IPS-15b (cell line): ENCODE measurements at regions not wholly inside any gene's neighbourhood (a gene's known extent, or its start where the extent isn't known, plus 50 kb on each side); places are given as distances from the start of the nearest gene placed in this dataset.

Experiments
- H3K27me3 ChIP-seq: one replicate; pipeline ENCODE4 v1.6.1; 2013; ENCODE audit warnings: low read length; ENCODE audit not compliant: control insufficient read depth, insufficient read depth
- H3K36me3 ChIP-seq: one replicate; pipeline ENCODE4 v1.6.1; 2013; ENCODE audit warnings: low read length; ENCODE audit not compliant: control insufficient read depth, insufficient read depth
- H3K4me1 ChIP-seq: one replicate; pipeline ENCODE4 v1.6.1; 2013; ENCODE audit warnings: mild to moderate bottlenecking, low read length; ENCODE audit not compliant: control insufficient read depth, insufficient read depth
- H3K4me3 ChIP-seq: one replicate; pipeline ENCODE4 v1.5.1; 2013; ENCODE audit warnings: low read depth, low read length
- H3K9ac ChIP-seq: one replicate; pipeline ENCODE4 v1.6.1; 2013; ENCODE audit warnings: low read depth, mild to moderate bottlenecking, low read length
- H3K9me3 ChIP-seq: one replicate; pipeline ENCODE4 v1.6.1; 2013; ENCODE audit warnings: mild to moderate bottlenecking, low read length; ENCODE audit not compliant: control insufficient read depth, insufficient read depth

DNA sequence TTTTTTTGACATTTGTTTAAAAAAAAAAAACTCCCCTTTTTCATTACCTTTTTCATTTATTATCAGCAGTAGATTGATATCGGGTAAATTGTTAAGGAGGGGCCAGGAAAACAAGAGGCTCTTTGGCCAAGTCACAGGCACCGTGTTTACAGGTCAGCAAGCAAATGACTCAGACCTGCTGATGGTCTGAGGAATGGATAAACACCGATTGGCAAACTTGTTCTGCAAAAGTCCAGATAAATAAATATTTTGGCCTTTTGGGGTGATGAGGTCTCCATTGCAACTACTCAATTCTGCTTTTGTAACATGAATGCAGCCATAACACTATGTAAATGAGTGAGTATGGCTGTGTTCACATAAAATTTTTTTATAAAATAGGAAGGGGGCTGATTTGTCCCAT, 94.0 kb downstream of the RPS29 start:
- no peak overlapping the region for H3K9ac ChIP-seq
- no peaks in the 10 kb centered on the region for H3K4me1 ChIP-seq
- no peak overlapping the region for H3K4me3 ChIP-seq
- H3K27me3 ChIP-seq = no peaks in the 10 kb centered on the region
- no peaks in the 10 kb centered on the region for H3K9me3 ChIP-seq
- H3K36me3 ChIP-seq = no peaks in the 10 kb centered on the region

DNA sequence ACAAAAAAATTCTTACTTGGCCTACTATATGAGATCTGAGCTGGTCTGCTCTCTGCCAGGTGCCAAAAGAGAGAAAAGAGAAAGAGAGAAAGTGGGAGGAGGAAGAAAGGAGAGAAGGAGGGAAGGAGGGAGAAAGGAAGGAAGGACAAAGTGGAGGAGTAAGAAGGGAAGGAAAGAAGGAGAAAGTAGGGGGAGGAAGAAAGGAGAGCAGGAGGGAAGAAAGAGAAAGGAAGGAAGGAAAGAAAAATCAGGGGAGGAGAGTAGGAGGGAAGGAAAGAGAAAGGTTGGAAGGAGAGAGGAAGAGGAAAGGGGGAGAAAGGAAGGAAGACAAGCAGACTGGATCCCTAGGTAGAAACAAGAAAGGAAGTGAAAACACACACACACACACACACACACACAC, 96.8 kb downstream of the RPS29 start:
- Histone ChIP-seq H3K36me3 (no peaks in the 10 kb centered on the region), H3K4me3 (no peak overlapping the region), H3K4me1 (no peaks in the 10 kb centered on the region), H3K9me3 (no peaks in the 10 kb centered on the region), H3K9ac (no peak overlapping the region), H3K27me3 (no peaks in the 10 kb centered on the region)

DNA sequence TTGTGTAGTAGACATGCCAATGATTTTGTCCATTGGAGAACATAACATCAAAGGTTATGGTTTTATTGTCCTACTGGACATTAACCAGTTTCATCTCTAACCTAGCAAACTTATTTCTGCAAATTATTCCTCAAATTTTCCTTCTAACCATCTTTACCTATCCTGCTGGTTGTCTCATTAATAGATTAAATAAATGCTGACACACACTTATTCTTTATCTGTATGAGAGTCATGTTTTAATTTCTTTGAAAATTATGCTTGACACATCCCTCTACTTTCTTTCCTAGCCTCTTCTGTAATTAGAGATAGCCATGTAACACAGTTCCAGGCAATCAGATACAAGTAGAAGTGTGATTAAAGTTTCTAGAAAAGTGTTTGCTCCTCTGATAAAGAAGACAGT, 98.9 kb downstream of the RPS29 start:
- H3K36me3 ChIP-seq = no peaks in the 10 kb centered on the region
- H3K4me1 ChIP-seq = no peaks in the 10 kb centered on the region
- H3K4me3 ChIP-seq = no peak overlapping the region
- no peaks in the 10 kb centered on the region for H3K27me3 ChIP-seq
- no peaks in the 10 kb centered on the region for H3K9me3 ChIP-seq
- H3K9ac ChIP-seq = no peak overlapping the region

DNA sequence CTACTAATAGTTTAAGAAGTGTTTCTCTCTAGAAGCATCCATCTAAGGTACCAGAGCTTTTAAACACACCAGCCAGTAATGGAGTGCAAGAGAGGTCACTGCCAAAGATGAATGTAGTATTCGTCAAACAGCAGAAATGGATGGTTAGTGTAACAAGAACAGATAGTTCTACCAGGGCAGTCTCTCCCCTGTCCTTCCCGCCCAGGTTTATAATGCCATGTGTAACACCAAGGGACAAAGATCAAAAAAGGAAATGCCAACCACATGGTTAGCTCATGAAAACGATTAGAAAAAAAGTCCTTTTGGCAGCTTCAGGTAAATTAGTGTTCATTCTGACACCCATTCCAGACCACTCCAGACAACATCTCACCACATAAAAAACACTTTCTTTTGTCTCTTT, 100.9 kb downstream of the RPS29 start:
- Histone ChIP-seq H3K36me3 (no peaks in the 10 kb centered on the region), H3K4me3 (no peak overlapping the region), H3K9ac (no peak overlapping the region), H3K4me1 (no peaks in the 10 kb centered on the region), H3K27me3 (no peaks in the 10 kb centered on the region), H3K9me3 (no peaks in the 10 kb centered on the region)

DNA sequence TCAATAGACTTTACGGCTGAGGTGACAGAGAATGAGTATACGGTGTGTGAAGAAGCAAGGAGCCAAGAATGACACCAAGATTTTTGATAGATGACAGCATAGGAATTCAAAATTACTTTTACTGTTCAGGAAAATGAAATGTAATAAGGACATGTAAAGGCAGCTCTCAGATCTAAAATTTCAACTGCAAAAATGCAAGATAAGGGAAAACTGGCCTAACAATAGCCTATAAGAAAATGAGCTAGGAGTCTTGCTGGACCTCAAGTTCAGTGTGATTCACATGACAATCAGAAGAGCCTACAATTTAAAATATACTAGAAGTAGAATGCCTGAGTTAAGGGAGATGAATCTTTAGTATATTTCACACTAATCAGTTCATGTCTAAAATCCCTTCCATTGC, 102.0 kb downstream of the RPS29 start:
- no peaks in the 10 kb centered on the region for H3K9me3 ChIP-seq
- H3K36me3 ChIP-seq = no peaks in the 10 kb centered on the region
- H3K9ac ChIP-seq = no peak overlapping the region
- no peaks in the 10 kb centered on the region for H3K27me3 ChIP-seq
- no peak overlapping the region for H3K4me3 ChIP-seq
- H3K4me1 ChIP-seq = no peaks in the 10 kb centered on the region

DNA sequence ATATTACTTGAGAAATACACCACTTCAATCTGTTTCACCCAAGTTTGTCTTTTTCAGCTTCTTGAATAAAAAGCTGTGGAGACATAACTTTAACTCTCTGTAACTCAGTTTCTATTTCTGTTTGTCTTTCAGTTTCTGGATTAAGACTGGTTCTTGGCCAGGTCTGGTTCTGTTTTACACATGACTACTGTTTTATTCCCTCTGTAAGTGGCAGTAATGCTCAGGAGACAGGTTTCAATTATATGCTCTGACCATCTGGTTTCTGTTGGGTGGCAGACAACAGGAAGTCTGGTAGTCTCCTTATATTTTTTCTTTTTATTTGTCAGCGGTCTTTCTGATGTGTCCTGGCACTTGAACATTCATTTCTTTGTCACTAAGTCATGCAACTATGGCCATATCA, 102.9 kb downstream of the RPS29 start:
- no peak overlapping the region for H3K4me3 ChIP-seq
- H3K27me3 ChIP-seq = no peaks in the 10 kb centered on the region
- H3K4me1 ChIP-seq = no peaks in the 10 kb centered on the region
- H3K36me3 ChIP-seq = no peaks in the 10 kb centered on the region
- H3K9ac ChIP-seq = no peak overlapping the region
- no peaks in the 10 kb centered on the region for H3K9me3 ChIP-seq

DNA sequence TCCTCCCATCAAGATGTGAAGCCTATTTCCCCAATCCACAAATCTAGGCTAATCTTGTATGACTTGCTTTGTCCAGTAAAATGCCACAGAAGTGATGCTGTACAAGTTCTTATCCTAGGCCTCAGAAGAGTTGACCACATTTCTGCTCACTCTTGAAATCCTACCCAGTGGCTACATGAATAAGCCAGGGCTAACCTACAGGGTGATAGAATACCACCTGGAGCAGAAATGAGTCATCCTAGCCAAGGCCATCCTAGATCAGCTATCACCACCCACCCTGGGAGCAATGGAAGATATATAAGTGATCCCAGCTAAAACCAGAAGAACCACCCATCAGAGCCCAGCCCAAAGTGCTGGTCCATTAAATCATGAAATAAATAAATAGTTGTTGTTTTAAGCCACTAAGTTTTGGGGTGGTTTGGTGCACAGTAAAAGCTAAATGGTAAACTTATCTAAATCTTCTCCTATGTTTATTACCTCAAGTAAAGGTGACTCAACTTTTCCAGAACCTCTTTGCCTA, 105.1 kb downstream of the RPS29 start:
- H3K9me3 ChIP-seq = no peaks in the 10 kb centered on the region
- H3K4me3 ChIP-seq = no peak overlapping the region
- no peak overlapping the region for H3K9ac ChIP-seq
- no peaks in the 10 kb centered on the region for H3K27me3 ChIP-seq
- H3K4me1 ChIP-seq = no peaks in the 10 kb centered on the region
- no peaks in the 10 kb centered on the region for H3K36me3 ChIP-seq

DNA sequence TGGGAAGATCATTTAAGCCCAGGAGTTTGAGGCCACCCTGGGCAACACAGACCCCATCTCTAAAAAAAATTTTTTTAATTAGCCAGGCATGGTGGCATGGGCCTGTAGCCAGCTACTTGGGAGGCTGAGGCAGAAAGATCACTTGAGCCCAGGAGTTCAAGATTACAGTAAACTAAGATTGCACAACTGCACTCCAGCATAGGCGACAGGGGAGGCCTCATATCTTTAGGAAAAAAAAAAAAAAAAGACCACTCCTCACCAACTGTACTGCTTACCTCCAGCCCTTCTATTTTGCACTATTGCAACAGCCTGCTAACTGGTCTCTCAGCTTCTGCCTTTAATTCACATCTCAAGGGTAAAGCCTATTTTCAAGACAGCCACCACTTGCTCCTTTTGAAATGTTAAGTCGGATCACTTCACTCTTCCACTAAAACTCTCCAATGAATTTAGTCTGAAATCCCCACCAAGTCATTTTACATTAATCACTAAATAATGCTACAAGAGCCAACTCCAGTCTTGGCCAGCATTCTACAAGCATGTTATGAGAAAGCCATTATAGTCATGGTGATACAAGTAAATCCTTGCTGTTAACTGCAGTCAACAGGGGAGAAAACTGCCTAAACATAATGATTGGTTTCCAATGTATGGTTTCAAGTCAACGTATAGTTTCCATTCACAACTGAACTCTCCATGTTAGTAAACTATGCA, 106.0 kb downstream of the RPS29 start:
- H3K36me3 ChIP-seq = no peaks in the 10 kb centered on the region
- H3K4me3 ChIP-seq = no peak overlapping the region
- H3K27me3 ChIP-seq = no peaks in the 10 kb centered on the region
- H3K9me3 ChIP-seq = no peaks in the 10 kb centered on the region
- H3K4me1 ChIP-seq = no peaks in the 10 kb centered on the region
- no peak overlapping the region for H3K9ac ChIP-seq

DNA sequence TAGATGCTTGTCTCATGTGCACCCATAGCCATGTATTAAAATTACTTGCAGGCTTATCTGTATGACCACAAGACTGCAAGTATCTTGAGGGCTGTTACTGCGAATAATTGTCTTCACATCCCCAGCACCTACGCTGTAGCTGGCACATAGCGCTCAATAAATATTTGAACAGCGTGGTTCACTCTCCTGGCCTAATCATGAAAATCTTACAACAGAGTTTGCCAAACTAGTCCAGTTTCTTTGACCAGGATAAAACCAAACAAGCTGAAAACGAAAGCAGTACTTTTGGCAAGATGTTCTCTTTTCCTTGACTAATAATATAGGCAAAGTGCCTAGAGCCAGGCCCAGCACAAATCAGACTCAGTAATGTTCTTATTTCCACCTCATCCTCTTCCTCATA, 106.7 kb downstream of the RPS29 start:
- Histone ChIP-seq H3K27me3 (no peaks in the 10 kb centered on the region), H3K36me3 (no peaks in the 10 kb centered on the region), H3K9ac (no peak overlapping the region), H3K4me3 (no peak overlapping the region), H3K4me1 (no peaks in the 10 kb centered on the region), H3K9me3 (no peaks in the 10 kb centered on the region)

DNA sequence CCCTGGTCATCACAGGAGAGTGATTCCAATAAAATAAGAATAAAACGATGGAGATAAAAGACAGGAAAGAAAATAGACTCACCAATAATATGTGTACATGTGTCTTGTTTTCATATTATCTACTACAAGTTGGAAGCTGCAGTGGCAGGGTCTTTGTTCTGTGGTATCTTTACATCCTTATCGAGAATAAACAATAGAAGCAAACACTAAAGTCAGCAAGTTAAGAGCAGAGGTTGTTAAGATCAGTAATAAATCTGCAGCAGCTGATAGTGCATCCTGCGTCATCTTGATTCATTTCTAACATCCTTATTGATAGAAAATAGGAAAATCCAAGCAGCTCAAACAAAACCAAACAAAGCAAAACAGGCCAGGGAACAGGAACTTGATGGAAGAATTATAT, 107.4 kb downstream of the RPS29 start:
- Histone ChIP-seq H3K9ac (no peak overlapping the region), H3K4me3 (no peak overlapping the region), H3K9me3 (no peaks in the 10 kb centered on the region), H3K4me1 (no peaks in the 10 kb centered on the region), H3K36me3 (no peaks in the 10 kb centered on the region), H3K27me3 (no peaks in the 10 kb centered on the region)

DNA sequence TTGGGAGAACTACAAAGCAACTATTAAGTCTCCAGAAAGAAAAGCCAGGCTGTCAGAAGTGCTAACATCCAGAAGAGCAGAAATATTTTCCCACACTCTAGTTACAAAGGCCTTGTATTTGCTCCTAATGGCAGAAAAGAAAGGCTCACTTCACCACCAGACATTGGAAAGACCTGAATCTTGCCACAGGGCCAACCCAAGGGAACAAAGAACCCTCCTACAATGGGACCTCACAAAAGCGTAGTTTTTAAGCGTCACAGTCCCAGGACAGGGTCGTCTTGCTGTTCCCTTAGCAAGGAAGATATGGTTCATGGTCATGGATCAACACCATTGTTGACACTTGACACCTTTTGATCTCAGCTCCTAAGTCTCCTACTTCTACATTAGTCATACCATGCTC, 119.1 kb downstream of the RPS29 start:
- Histone ChIP-seq H3K4me1 (peaks cover 2% of the 10 kb centered on the region), H3K9ac (no peak overlapping the region), H3K27me3 (no peaks in the 10 kb centered on the region)

DNA sequence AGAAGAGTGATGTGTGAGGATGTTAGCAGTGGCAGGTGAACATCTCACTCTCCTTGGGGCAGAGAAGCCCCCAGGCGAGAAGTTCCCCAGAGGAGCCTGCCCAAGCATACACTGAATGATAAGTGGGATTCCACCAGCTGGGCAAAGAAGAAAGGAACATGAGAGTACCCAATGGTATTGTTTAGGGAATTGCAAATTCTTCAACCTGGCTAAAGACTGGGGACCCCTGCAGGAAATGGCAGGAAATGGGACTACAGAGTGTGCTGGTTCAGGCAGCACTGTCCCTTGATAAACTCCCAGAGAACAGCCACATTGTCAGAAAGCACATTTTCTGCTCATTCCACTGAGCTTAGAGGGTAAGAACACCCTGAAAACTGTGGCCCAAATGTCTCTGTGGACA, 121.3 kb downstream of the RPS29 start:
- H3K9me3 ChIP-seq = no peaks in the 10 kb centered on the region
- no peak overlapping the region for H3K9ac ChIP-seq
- H3K27me3 ChIP-seq = no peaks in the 10 kb centered on the region
- peaks cover 2% of the 10 kb centered on the region for H3K4me1 ChIP-seq
- no peaks in the 10 kb centered on the region for H3K36me3 ChIP-seq
- no peak overlapping the region for H3K4me3 ChIP-seq

More for the DNA sequence above, 119.1 kb downstream of the RPS29 start:
- no peaks in the 10 kb centered on the region for H3K9me3 ChIP-seq
- no peak overlapping the region for H3K4me3 ChIP-seq
- H3K36me3 ChIP-seq = no peaks in the 10 kb centered on the region
